Astrocyte (in vitro differentiated cells and primary cell): ENCODE measurements at regions not wholly inside any gene's neighbourhood (a gene's known extent, or its start where the extent isn't known, plus 50 kb on each side); places are given as distances from the start of the nearest gene placed in this dataset.

Experiments used
- DNase-seq: peaks from one replicate; pipeline ENCODE4 v3.0.0-alpha.2; 2010; ENCODE audit warnings: low read depth
- FAIRE-seq: peaks from 2 replicates; lab custom pipeline; 2011; peaks lifted over from hg19 to GRCh38; lab: Jason Lieb, UNC
- H2AFZ ChIP-seq: 2 replicates; pipeline ENCODE4 v1.6.0; 2012; ENCODE audit warnings: low read depth, low read length, inconsistent platforms
- H3K27ac ChIP-seq: 2 replicates; pipeline ENCODE4 v1.5.1; 2011; ENCODE audit warnings: low read depth, low read length, inconsistent platforms
- H3K27me3 ChIP-seq: 2 replicates; pipeline ENCODE4 v1.6.0; 2011; ENCODE audit warnings: low read length, inconsistent platforms; ENCODE audit not compliant: insufficient read depth
- H3K36me3 ChIP-seq: 2 replicates; pipeline ENCODE4 v1.5.1; 2011; ENCODE audit warnings: low read length, inconsistent platforms; ENCODE audit not compliant: insufficient read depth
- H3K4me1 ChIP-seq: 2 replicates; pipeline ENCODE4 v1.5.1; 2011; ENCODE audit warnings: low read length, inconsistent platforms; ENCODE audit not compliant: insufficient read depth
- H3K4me2 ChIP-seq: 2 replicates; pipeline ENCODE4 v1.6.0; 2012; ENCODE audit warnings: low read length, inconsistent platforms
- H3K4me3 ChIP-seq: 2 replicates; pipeline ENCODE4 v1.5.1; 2011; ENCODE audit warnings: low read depth, mild to moderate bottlenecking, low read length, inconsistent platforms; ENCODE audit not compliant: insufficient read depth
- H3K79me2 ChIP-seq: 2 replicates; pipeline ENCODE4 v1.6.0; 2012; ENCODE audit warnings: mild to moderate bottlenecking, low read length, inconsistent platforms; ENCODE audit not compliant: insufficient read depth
- H3K9ac ChIP-seq: 2 replicates; pipeline ENCODE4 v1.6.0; 2012; ENCODE audit warnings: mild to moderate bottlenecking, low read length, inconsistent platforms
- H3K9me3 ChIP-seq: 2 replicates; pipeline ENCODE4 v1.5.1; 2012; ENCODE audit warnings: low read depth, mild to moderate bottlenecking, low read length, inconsistent platforms; ENCODE audit not compliant: insufficient read depth
- H4K20me1 ChIP-seq: 2 replicates; pipeline ENCODE4 v1.6.0; 2012; ENCODE audit warnings: low read length, inconsistent platforms; ENCODE audit not compliant: insufficient read depth
- H3K27ac Mint-ChIP-seq: one replicate; pipeline ENCODE4 v1.8.0; 2021; ENCODE audit warnings: mild to moderate bottlenecking, mixed read lengths; ENCODE audit not compliant: unreplicated experiment
- H3K27me3 Mint-ChIP-seq: one replicate; pipeline ENCODE4 v1.8.0; 2021; ENCODE audit warnings: low read depth, mixed read lengths; ENCODE audit not compliant: unreplicated experiment
- H3K36me3 Mint-ChIP-seq: one replicate; pipeline ENCODE4 v1.8.0; 2021; ENCODE audit warnings: low read depth, mixed read lengths; ENCODE audit not compliant: unreplicated experiment
- H3K4me1 Mint-ChIP-seq: one replicate; pipeline ENCODE4 v1.8.0; 2021; ENCODE audit warnings: low read depth, mixed read lengths; ENCODE audit not compliant: unreplicated experiment
- H3K4me3 Mint-ChIP-seq: one replicate; pipeline ENCODE4 v1.8.0; 2021; ENCODE audit warnings: mild to moderate bottlenecking, moderate library complexity, mixed read lengths; ENCODE audit not compliant: unreplicated experiment
- H3K9me3 Mint-ChIP-seq: one replicate; pipeline ENCODE4 v1.8.0; 2021; ENCODE audit warnings: mild to moderate bottlenecking, mixed read lengths; ENCODE audit not compliant: unreplicated experiment
- EZH2 ChIP-seq: IDR thresholded peaks from 2 replicates; pipeline ENCODE4 v1.6.1; 2012; ENCODE audit warnings: mild to moderate bottlenecking, low read length, inconsistent platforms; ENCODE audit not compliant: insufficient read depth
- TF ChIP-seq, protein P1 (sequence below): IDR thresholded peaks from 2 replicates; pipeline ENCODE4 v1.5.1; 2011; ENCODE audit warnings: low read depth, mild to moderate bottlenecking, inconsistent platforms, low read length, moderate library complexity; ENCODE audit not compliant: insufficient read depth

DNA sequence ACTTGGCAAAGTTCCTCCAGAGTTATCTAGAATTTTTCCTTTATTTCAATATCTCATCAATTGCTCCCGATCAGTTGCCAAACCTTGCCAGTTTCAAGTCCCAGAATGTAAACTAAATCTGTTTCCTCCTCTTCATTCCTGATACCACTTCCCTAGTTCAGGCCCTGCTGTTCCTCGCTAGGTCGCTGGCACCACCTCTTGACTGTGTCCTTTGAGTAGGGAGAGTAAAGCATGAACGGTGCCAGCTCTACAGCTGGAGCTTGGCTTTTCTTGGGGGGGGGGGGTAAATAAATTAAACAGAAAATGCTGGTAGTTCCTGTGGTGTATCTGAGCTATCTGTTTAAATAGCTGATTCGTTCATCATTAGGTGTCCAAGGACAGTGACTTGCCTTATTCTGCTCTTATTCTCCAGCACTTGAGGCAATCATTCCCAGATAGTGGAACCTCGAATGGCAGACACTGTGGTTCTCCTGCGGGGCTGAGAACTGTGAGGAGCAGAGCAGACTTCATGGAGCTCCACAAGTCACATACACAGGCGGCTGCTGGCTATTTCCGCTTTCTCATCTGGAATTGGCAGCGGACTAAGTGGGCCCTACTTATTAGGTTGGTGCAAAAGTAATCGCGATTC is 168.3 kb upstream of the FAT1 start:
- Histone ChIP-seq H3K4me1 (peaks cover 6% of the 10 kb centered on the region), H2AFZ (no peak overlapping the region), H3K4me2 (no peak overlapping the region), H3K36me3 (no peaks in the 10 kb centered on the region), H3K4me3 (no peak overlapping the region), H3K27ac (no peak overlapping the region), H3K79me2 (no peaks in the 10 kb centered on the region), H4K20me1 (no peaks in the 10 kb centered on the region), H3K9me3 (no peaks in the 10 kb centered on the region), H3K9ac (no peak overlapping the region), H3K27me3 (no peaks in the 10 kb centered on the region)
- Mint-ChIP-seq H3K9me3 (peaks cover 8% of the 10 kb centered on the region), H3K27ac (no peak overlapping the region), H3K4me3 (no peak overlapping the region), H3K36me3 (peaks cover 4% of the 10 kb centered on the region), H3K27me3 (no peaks in the 10 kb centered on the region), H3K4me1 (peaks cover 8% of the 10 kb centered on the region)
- FAIRE-seq (no peak), DNase-seq (no peak)
- TF ChIP-seq, protein P1, sequence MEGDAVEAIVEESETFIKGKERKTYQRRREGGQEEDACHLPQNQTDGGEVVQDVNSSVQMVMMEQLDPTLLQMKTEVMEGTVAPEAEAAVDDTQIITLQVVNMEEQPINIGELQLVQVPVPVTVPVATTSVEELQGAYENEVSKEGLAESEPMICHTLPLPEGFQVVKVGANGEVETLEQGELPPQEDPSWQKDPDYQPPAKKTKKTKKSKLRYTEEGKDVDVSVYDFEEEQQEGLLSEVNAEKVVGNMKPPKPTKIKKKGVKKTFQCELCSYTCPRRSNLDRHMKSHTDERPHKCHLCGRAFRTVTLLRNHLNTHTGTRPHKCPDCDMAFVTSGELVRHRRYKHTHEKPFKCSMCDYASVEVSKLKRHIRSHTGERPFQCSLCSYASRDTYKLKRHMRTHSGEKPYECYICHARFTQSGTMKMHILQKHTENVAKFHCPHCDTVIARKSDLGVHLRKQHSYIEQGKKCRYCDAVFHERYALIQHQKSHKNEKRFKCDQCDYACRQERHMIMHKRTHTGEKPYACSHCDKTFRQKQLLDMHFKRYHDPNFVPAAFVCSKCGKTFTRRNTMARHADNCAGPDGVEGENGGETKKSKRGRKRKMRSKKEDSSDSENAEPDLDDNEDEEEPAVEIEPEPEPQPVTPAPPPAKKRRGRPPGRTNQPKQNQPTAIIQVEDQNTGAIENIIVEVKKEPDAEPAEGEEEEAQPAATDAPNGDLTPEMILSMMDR: no peak
- TF ChIP-seq EZH2: no peak

DNA sequence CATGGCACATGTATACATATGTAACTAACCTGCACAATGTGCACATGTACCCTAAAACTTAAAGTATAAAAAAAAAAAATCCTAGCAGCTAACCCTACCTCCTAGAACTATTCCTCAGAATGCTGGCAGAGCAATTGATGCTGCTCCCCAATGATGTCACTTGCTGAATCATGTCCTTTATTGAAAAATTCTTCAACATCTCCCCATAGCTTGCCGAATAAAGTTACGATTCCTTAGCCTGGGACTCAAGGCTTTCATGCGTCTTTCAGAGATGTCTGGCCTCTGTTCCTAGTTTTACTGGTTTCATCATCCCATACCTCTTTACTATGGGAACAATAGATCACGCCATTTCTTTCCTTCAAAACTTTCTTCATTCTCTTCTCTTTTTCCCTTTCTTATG is 174.7 kb upstream of the FAT1 start:
- no peak overlapping the region for H3K4me3 ChIP-seq
- no peaks in the 10 kb centered on the region for H3K79me2 ChIP-seq
- peaks cover 23% of the 10 kb centered on the region for H3K4me1 Mint-ChIP-seq
- no peak for TF ChIP-seq EZH2
- TF ChIP-seq, protein P1: no peak
- no peak overlapping the region for H3K27ac Mint-ChIP-seq
- no peaks in the 10 kb centered on the region for H3K36me3 ChIP-seq
- no peaks in the 10 kb centered on the region for H3K27me3 Mint-ChIP-seq
- no peaks in the 10 kb centered on the region for H3K9me3 ChIP-seq
- no peak overlapping the region for H2AFZ ChIP-seq
- no peak overlapping the region for H3K4me2 ChIP-seq
- peaks cover 4% of the 10 kb centered on the region for H3K9me3 Mint-ChIP-seq
- no peaks in the 10 kb centered on the region for H3K36me3 Mint-ChIP-seq
- no peak overlapping the region for H3K27ac ChIP-seq
- DNase-seq (no peak), FAIRE-seq (no peak)
- H3K9ac ChIP-seq: no peak overlapping the region
- H3K27me3 ChIP-seq: no peaks in the 10 kb centered on the region
- peaks cover 23% of the 10 kb centered on the region for H3K4me1 ChIP-seq
- no peak overlapping the region for H3K4me3 Mint-ChIP-seq
- H4K20me1 ChIP-seq: no peaks in the 10 kb centered on the region

DNA sequence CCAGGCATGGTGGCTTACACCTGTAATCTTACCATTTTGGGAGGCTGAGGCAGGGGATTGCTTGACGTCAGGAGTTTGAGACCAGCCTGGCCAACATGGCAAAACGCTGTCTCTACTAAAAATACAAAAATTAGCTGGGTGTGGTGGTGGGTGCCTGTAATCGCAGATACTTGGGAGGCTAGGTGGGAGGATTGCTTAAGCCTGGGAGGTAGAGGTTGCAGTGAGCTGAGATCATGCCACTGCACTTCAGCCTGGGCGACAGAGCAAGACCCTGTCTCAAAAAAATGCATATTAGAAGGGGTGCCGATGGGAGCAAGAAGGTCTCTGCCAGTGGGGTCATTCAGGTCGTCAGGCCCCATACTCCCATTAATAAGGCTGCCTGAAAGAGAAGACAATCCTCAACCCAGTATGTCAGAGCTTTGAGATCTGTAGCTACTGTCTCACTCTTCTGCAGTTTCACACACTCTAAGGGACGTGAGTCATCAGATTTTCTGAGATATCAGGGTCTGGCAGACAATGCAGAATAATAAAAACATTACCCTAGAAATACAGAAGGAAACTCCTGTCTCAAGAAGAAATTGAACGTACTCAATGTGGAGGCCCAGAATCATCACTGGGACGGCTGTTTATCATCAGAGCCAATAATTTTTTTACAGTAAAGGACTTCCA is 176.7 kb upstream of the FAT1 start:
- Histone ChIP-seq H3K79me2 (no peaks in the 10 kb centered on the region), H4K20me1 (no peaks in the 10 kb centered on the region), H3K4me3 (no peak overlapping the region), H3K4me1 (peaks cover 37% of the 10 kb centered on the region), H3K4me2 (peak overlapping the region; percentile 53), H3K27ac (peak overlapping the region; percentile 73), H3K9me3 (no peaks in the 10 kb centered on the region), H2AFZ (no peak overlapping the region), H3K27me3 (no peaks in the 10 kb centered on the region), H3K9ac (peak overlapping the region; percentile 60), H3K36me3 (no peaks in the 10 kb centered on the region)
- DNase-seq (peak; percentile 88), FAIRE-seq (peak; percentile 84)
- TF ChIP-seq EZH2: no peak
- TF ChIP-seq, protein P1: no peak
- H3K27me3 Mint-ChIP-seq: no peaks in the 10 kb centered on the region
- peaks cover 30% of the 10 kb centered on the region for H3K4me1 Mint-ChIP-seq
- H3K4me3 Mint-ChIP-seq: no peak overlapping the region
- peak overlapping the region; percentile 80 for H3K27ac Mint-ChIP-seq
- H3K9me3 Mint-ChIP-seq: peaks cover 4% of the 10 kb centered on the region
- H3K36me3 Mint-ChIP-seq: no peaks in the 10 kb centered on the region
